GM12878 (cell line): ENCODE measurements at regions not wholly inside any gene's neighbourhood (a gene's known extent, or its start where the extent isn't known, plus 50 kb on each side); places are given as distances from the start of the nearest gene placed in this dataset.
A peak's percentile ranks its signal among the peaks of the same experiment; 100 is the strongest.

Experiments used
- ATAC-seq: fragments of 200-7000 bp; cut with Tn5 transposase; 3 replicates; pipeline ENCODE4 v1.9.1; 2020; ENCODE audit warnings: mild to moderate bottlenecking, moderate library complexity
- BruUV-seq: library from RNA; stranded (reverse); fragments of 400-500 nt; replicated peaks from 2 replicates; lab custom pipeline; 2021; lab: Mats Ljungman, UMichigan
- CTCF ChIA-PET: fragments of 300-600 bp; sonication (Branson Sonifier 250); formaldehyde crosslinking; extraction: SDS; loops from one replicate; lab custom pipeline; 2021; ENCODE audit warnings: inconsistent platforms; lab: Yijun Ruan, JAX
- POLR2A ChIA-PET: fragments of 350-600 bp; formaldehyde crosslinking; extraction: SDS; loops from one replicate; lab custom pipeline; 2021; ENCODE audit warnings: inconsistent platforms; lab: Charles Lee
- RAD21 ChIA-PET: fragments of 300-600 bp; sonication (Branson Sonifier 250); formaldehyde crosslinking; loops from one replicate; lab custom pipeline; 2023; ENCODE audit warnings: antibody characterized with exemption; ENCODE audit not compliant: unreplicated experiment; lab: Charles Lee
- SMC1A ChIA-PET: fragments of 300-600 bp; sonication (Branson Sonifier 250); formaldehyde crosslinking; loops from one replicate; lab custom pipeline; 2023; ENCODE audit not compliant: unreplicated experiment, uncharacterized antibody; lab: Charles Lee
- DNase-seq: peaks from one replicate; pipeline ENCODE4 v3.0.0-alpha.2; 2011; ENCODE audit warnings: low read depth, low spot score
- FAIRE-seq: peaks from 3 replicates; lab custom pipeline; 2011; peaks lifted over from hg19 to GRCh38; lab: Jason Lieb, UNC
- H2AFZ ChIP-seq: 2 replicates; pipeline ENCODE4 v1.6.0; 2011; ENCODE audit warnings: low read depth, low read length, control low read depth; ENCODE audit not compliant: control insufficient read depth
- H3K27ac ChIP-seq: 2 replicates; pipeline ENCODE4 v1.5.1; 2011; ENCODE audit warnings: control low read depth; ENCODE audit not compliant: control insufficient read depth, insufficient read depth
- H3K27me3 ChIP-seq, 2 experiments: replicated peaks in 1 of 2; 2 replicates each; pipeline versions ENCODE4 v1.6.0 to v1.6.1; 2011; ENCODE audit warnings: low read length in 1 of 2; ENCODE audit not compliant: control insufficient read depth in 2 of 2, insufficient read depth in 2 of 2
- H3K36me3 ChIP-seq, 2 experiments: 2 replicates each; pipeline ENCODE4 v1.5.1; 2011; ENCODE audit warnings: low read length in 1 of 2; ENCODE audit not compliant: control insufficient read depth in 2 of 2, insufficient read depth in 2 of 2
- H3K4me1 ChIP-seq: 2 replicates; pipeline ENCODE4 v1.6.1; 2011; ENCODE audit warnings: mild to moderate bottlenecking, low read length, moderate library complexity, mixed read lengths; ENCODE audit not compliant: control insufficient read depth, insufficient read depth
- H3K4me2 ChIP-seq: 2 replicates; pipeline ENCODE4 v1.6.0; 2011; ENCODE audit warnings: control low read depth; ENCODE audit not compliant: control insufficient read depth, insufficient read depth
- H3K4me3 ChIP-seq: fragments of 200-600 bp; sonication (generic); 2 replicates; pipeline ENCODE4 v1.5.1; 2016
- H3K79me2 ChIP-seq: 2 replicates; pipeline ENCODE4 v1.6.0; 2011; ENCODE audit warnings: low read length; ENCODE audit not compliant: control insufficient read depth, insufficient read depth
- H3K9ac ChIP-seq: 2 replicates; pipeline ENCODE4 v1.8.0; 2011; ENCODE audit warnings: low read length, control low read depth, mixed read lengths; ENCODE audit not compliant: control insufficient read depth, insufficient read depth
- H3K9me3 ChIP-seq: replicated peaks from 3 replicates; pipeline ENCODE4 v1.5.1; 2011; ENCODE audit warnings: mild to moderate bottlenecking, low read length; ENCODE audit not compliant: control insufficient read depth, insufficient read depth
- H4K20me1 ChIP-seq: 2 replicates; pipeline ENCODE4 v1.6.0; 2011; ENCODE audit not compliant: control insufficient read depth, insufficient read depth
- ATF3 ChIP-seq: IDR thresholded peaks from 2 replicates; pipeline ENCODE4 v1.6.1; 2011; ENCODE audit warnings: low read depth, mild to moderate bottlenecking, low read length, moderate library complexity, borderline replicate concordance; ENCODE audit errors: extremely low read depth
- BCL11A ChIP-seq: IDR thresholded peaks from 2 replicates; pipeline ENCODE4 v1.6.1; 2011; ENCODE audit warnings: low read depth, low read length
- BCLAF1 ChIP-seq: fragments of 450-650 bp; IDR thresholded peaks from 2 replicates; pipeline ENCODE4 v1.6.1; 2017; ENCODE audit warnings: antibody characterized with exemption, mild to moderate bottlenecking, moderate library complexity
- CBFB ChIP-seq: IDR thresholded peaks from 2 replicates; pipeline ENCODE4 v1.6.1; 2016; ENCODE audit warnings: antibody characterized with exemption, low read depth
- ETV6 ChIP-seq, 2 experiments: fragments of 450-650 bp in 1 of 2; IDR thresholded peaks in 1 of 2; conservative IDR thresholded peaks in 1 of 2; 2 replicates each; pipeline ENCODE4 v1.6.1; 2014; ENCODE audit warnings: antibody characterized with exemption in 1 of 2, borderline replicate concordance in 1 of 2, low read depth in 1 of 2, mild to moderate bottlenecking in 1 of 2, moderate library complexity in 1 of 2
- FOS ChIP-seq: IDR thresholded peaks from 3 replicates; pipeline ENCODE4 v1.6.1; 2011; ENCODE audit warnings: borderline replicate concordance; ENCODE audit not compliant: insufficient read length; ENCODE audit errors: extremely low read depth
- LARP7 ChIP-seq: fragments of 450-650 bp; IDR thresholded peaks from 2 replicates; pipeline ENCODE4 v1.6.1; 2017; ENCODE audit warnings: mild to moderate bottlenecking
- NFYA ChIP-seq: IDR thresholded peaks from 2 replicates; pipeline ENCODE4 v1.6.1; 2011; ENCODE audit warnings: low read depth, mild to moderate bottlenecking, low read length, improper control_type of control experiment, borderline replicate concordance
- PML ChIP-seq: IDR thresholded peaks from 2 replicates; pipeline ENCODE4 v1.6.1; 2012; ENCODE audit warnings: low read length, inconsistent platforms
- RAD21 ChIP-seq: IDR thresholded peaks from 2 replicates; pipeline ENCODE4 v1.6.1; 2011; ENCODE audit warnings: mild to moderate bottlenecking, low read depth, low read length, moderate library complexity; ENCODE audit not compliant: insufficient read depth
- RUNX3 ChIP-seq: IDR thresholded peaks from 2 replicates; pipeline ENCODE4 v1.6.1; 2012; ENCODE audit warnings: low read length, inconsistent platforms
- SMARCA5 ChIP-seq: fragments of 450-650 bp; IDR thresholded peaks from 2 replicates; pipeline ENCODE4 v1.6.1; 2017; ENCODE audit warnings: mild to moderate bottlenecking
- TCF7 ChIP-seq: IDR thresholded peaks from 2 replicates; pipeline ENCODE4 v1.6.1; 2014; ENCODE audit warnings: antibody characterized with exemption, borderline replicate concordance
- ZBTB40 ChIP-seq: fragments of 450-650 bp; IDR thresholded peaks from 2 replicates; pipeline ENCODE4 v1.6.1; 2016; ENCODE audit warnings: mild to moderate bottlenecking, moderate library complexity, borderline replicate concordance
- ZNF217 ChIP-seq: fragments of 450-650 bp; IDR thresholded peaks from 2 replicates; pipeline ENCODE4 v1.6.1; 2017; ENCODE audit warnings: antibody characterized with exemption, mild to moderate bottlenecking
- ZNF274 ChIP-seq: IDR thresholded peaks from one replicate; pipeline ENCODE4 v1.8.0; 2011; ENCODE audit not compliant: insufficient read length, insufficient read depth
- ZNF384 ChIP-seq: IDR thresholded peaks from 2 replicates; pipeline ENCODE4 v1.6.1; 2012; ENCODE audit warnings: low read depth, mild to moderate bottlenecking, low read length, improper control_type of control experiment, borderline replicate concordance
- WGBS: methylation state at CpG from one replicate; pipeline ENCODE4 v1.1.6; 2016; ENCODE audit warnings: low lambda C conversion rate; ENCODE audit not compliant: insufficient replicate concordance, insufficient coverage; ENCODE audit errors: missing lambda C conversion rate; 5-methylcytosine and 5-hydroxymethylcytosine counted together
- in situ Hi-C: fragments of 300-500 bp; cut with MboI; formaldehyde crosslinking; loops from 9 replicates; pipeline ENCODE4 v1.14.3; 2018; ENCODE audit warnings: mixed read lengths
- intact Hi-C: fragments of 100-400 bp; cut with micrococcal nuclease; formaldehyde crosslinking; loops from one replicate; pipeline ENCODE4 v1.14.2; 2022; ENCODE audit not compliant: unreplicated experiment

- Histone ChIP-seq H3K27me3 (no peaks in the 10 kb centered on the region), H3K4me1 (peaks cover 11% of the 10 kb centered on the region), H3K36me3 (no peaks in the 10 kb centered on the region), H3K9me3 (no peaks in the 10 kb centered on the region), H3K4me2 (peak overlapping the region; percentile 65), H4K20me1 (no peaks in the 10 kb centered on the region), H3K9ac (peak overlapping the region; percentile 43), H3K27ac (no peak overlapping the region; the same call in 1 of the 2 replicates), H3K79me2 (no peaks in the 10 kb centered on the region), H2AFZ (peak overlapping the region; percentile 61), H3K4me3 (no peak overlapping the region)
- 12% methylated on average over 10 of the region's 10 CpGs for WGBS
- in situ Hi-C loops (no loop called here), intact Hi-C loops (no loop called here)
- CTCF ChIA-PET: interaction anchor here (0.6 to 2.1 kb wide), 4 partner anchors 12 to 602 kb away, joined by 3 to 5 read pairs (median 4); no protein-coding TSS in a partner anchor
- RAD21 ChIA-PET: no interaction called here
- SMC1A ChIA-PET: interaction anchor here (1.3 kb wide), 1 partner anchor 13 kb away, joined by 3 read pairs; no protein-coding TSS in a partner anchor
- DNase-seq (peak; percentile 5), FAIRE-seq (no peak), ATAC-seq (peak; percentile 88)
- POLR2A ChIA-PET: no interaction called here
- BruUV-seq: no TSS peak
- TF ChIP-seq ZNF384 (no peak), LARP7 (no peak), CBFB (peak; percentile 42; the same call in 1 of the 2 replicates), RAD21 (no peak), ZBTB40 (no peak), SMARCA5 (no peak), PML (no peak), NFYA (no peak), ZNF217 (no peak), ATF3 (no peak), ZNF274 (no peak), BCL11A (no peak), RUNX3 (peak; percentile 68), BCLAF1 (no peak), FOS (no peak), ETV6 (conservative IDR thresholded peaks at IDR 0.05 in 1 of 2, IDR thresholded peaks at IDR 0.05 in 1 of 2; ENCODE audit: borderline replicate concordance in 1 of 2, low read depth in 1 of 2) (no peak), TCF7 (no peak)
Measured at GRCh38 chrX:45806410-45807121, 605.9 kb upstream of the DIPK2B start.
